Smooth muscle cell (in vitro differentiated cells): ENCODE measurements at regions not wholly inside any gene's neighbourhood (a gene's known extent, or its start where the extent isn't known, plus 50 kb on each side); places are given as distances from the start of the nearest gene placed in this dataset.

ENCODE experiments used
- DNase-seq: peaks from one replicate; lab custom pipeline; 2025; ENCODE audit not compliant: unreplicated experiment; lab: John Stamatoyannopoulos, UW
- H2AFZ ChIP-seq: fragments of 200-600 bp; sonication (generic); 2 replicates; pipeline ENCODE4 v1.6.0; 2016; ENCODE audit warnings: antibody characterized with exemption, low read depth, mild to moderate bottlenecking
- H3F3A ChIP-seq: fragments of 200-600 bp; sonication (generic); 2 replicates; pipeline ENCODE4 v1.6.0; 2017; ENCODE audit warnings: antibody characterized with exemption, low read depth
- H3K27ac ChIP-seq: fragments of 200-600 bp; sonication (generic); 2 replicates; pipeline ENCODE4 v1.5.1; 2016; ENCODE audit warnings: low read depth, mild to moderate bottlenecking
- H3K27me3 ChIP-seq: fragments of 200-600 bp; sonication (generic); 2 replicates; pipeline ENCODE4 v1.6.1; 2016; ENCODE audit warnings: low read depth, mild to moderate bottlenecking
- H3K36me3 ChIP-seq: fragments of 200-600 bp; sonication (generic); 2 replicates; pipeline ENCODE4 v1.5.1; 2016; ENCODE audit warnings: low read depth
- H3K4me1 ChIP-seq: fragments of 200-600 bp; sonication (generic); 2 replicates; pipeline ENCODE4 v1.5.1; 2016; ENCODE audit warnings: low read depth
- H3K4me2 ChIP-seq: fragments of 200-600 bp; sonication (generic); 2 replicates; pipeline ENCODE4 v1.6.0; 2016; ENCODE audit warnings: mild to moderate bottlenecking
- H3K4me3 ChIP-seq: fragments of 200-600 bp; sonication (generic); 2 replicates; pipeline ENCODE4 v1.5.1; 2016; ENCODE audit warnings: mild to moderate bottlenecking
- H3K79me2 ChIP-seq: fragments of 200-600 bp; sonication (generic); 2 replicates; pipeline ENCODE4 v1.6.0; 2016; ENCODE audit warnings: low read depth, mild to moderate bottlenecking
- H3K9ac ChIP-seq: fragments of 200-600 bp; sonication (generic); 2 replicates; pipeline ENCODE4 v1.6.0; 2016; ENCODE audit warnings: low read depth
- H3K9me3 ChIP-seq: fragments of 200-600 bp; sonication (generic); replicated peaks from 2 replicates; pipeline ENCODE4 v1.5.1; 2016; ENCODE audit warnings: low read depth
- H4K20me1 ChIP-seq: fragments of 200-600 bp; sonication (generic); 2 replicates; pipeline ENCODE4 v1.6.0; 2016; ENCODE audit warnings: low read depth
- WGBS: methylation state at CpG from one replicate; pipeline ENCODE4 v1.1.7; 2016; ENCODE audit warnings: low lambda C conversion rate; 5-methylcytosine and 5-hydroxymethylcytosine counted together
- TF ChIP-seq, protein P1 (sequence below): fragments of 200-600 bp; sonication (generic); IDR thresholded peaks from 2 replicates; pipeline ENCODE4 v1.5.1; 2017; ENCODE audit warnings: borderline replicate concordance, mild to moderate bottlenecking, antibody characterized with exemption; ENCODE audit not compliant: insufficient read depth, poor library complexity, severe bottlenecking

DNA sequence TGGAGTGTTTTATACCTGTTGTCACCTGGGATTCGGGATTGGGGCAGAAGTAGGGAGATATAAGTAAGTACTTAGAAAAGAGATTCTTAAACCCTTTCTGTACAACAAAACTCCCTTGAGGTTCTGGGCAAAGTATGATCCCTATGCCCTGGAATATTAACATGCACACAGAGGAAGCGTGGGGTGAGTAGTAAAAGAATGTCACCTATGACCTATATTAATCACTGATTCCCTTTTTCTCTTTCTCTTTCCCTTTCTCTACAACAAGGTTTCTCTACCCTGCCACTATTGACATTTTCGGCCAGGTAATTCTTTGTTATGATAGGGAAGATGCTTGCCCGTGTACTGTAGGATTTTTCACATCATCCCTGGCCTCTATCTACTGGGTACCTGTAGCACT lies 209.7 kb upstream of the PLET1 start:
- Histone ChIP-seq H2AFZ (no peak overlapping the region), H3K9ac (no peak overlapping the region), H3K36me3 (no peaks in the 10 kb centered on the region), H3K79me2 (no peaks in the 10 kb centered on the region), H3K27me3 (peaks cover 49% of the 10 kb centered on the region), H4K20me1 (no peaks in the 10 kb centered on the region), H3K27ac (no peak overlapping the region), H3K4me2 (no peak overlapping the region), H3F3A (no peaks in the 10 kb centered on the region), H3K4me1 (no peaks in the 10 kb centered on the region), H3K4me3 (no peak overlapping the region), H3K9me3 (no peaks in the 10 kb centered on the region)
- WGBS = 82% methylated on average over 4 of the region's 4 CpGs
- no peak for DNase-seq
- TF ChIP-seq, protein P1, sequence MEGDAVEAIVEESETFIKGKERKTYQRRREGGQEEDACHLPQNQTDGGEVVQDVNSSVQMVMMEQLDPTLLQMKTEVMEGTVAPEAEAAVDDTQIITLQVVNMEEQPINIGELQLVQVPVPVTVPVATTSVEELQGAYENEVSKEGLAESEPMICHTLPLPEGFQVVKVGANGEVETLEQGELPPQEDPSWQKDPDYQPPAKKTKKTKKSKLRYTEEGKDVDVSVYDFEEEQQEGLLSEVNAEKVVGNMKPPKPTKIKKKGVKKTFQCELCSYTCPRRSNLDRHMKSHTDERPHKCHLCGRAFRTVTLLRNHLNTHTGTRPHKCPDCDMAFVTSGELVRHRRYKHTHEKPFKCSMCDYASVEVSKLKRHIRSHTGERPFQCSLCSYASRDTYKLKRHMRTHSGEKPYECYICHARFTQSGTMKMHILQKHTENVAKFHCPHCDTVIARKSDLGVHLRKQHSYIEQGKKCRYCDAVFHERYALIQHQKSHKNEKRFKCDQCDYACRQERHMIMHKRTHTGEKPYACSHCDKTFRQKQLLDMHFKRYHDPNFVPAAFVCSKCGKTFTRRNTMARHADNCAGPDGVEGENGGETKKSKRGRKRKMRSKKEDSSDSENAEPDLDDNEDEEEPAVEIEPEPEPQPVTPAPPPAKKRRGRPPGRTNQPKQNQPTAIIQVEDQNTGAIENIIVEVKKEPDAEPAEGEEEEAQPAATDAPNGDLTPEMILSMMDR = no peak

DNA sequence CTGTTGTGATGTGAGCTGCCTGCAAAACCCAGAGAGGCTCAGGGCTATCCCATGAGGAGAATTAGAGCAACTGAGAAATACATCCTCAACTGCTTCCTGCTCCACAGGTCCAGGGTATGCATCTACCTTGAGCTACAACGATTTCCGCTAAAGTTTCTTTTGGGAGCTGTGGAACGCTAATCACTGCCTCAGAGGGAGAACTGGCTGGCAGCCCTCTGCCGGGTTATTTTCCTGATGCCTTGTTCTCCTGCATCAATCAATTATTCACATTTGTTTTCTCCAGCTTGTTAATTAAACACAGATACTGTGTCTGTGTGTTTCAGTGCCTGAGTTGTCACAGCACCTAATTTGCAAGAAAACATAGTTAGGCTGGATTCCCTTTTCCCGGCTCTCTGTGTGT lies 211.1 kb upstream of the PLET1 start:
- Histone ChIP-seq H3F3A (no peaks in the 10 kb centered on the region), H3K4me1 (no peaks in the 10 kb centered on the region), H3K4me2 (no peak overlapping the region), H3K9ac (no peak overlapping the region), H3K79me2 (no peaks in the 10 kb centered on the region), H3K27ac (no peak overlapping the region), H3K27me3 (peaks cover 62% of the 10 kb centered on the region), H2AFZ (no peak overlapping the region), H3K9me3 (no peaks in the 10 kb centered on the region), H3K36me3 (no peaks in the 10 kb centered on the region), H3K4me3 (no peak overlapping the region), H4K20me1 (no peaks in the 10 kb centered on the region)
- TF ChIP-seq, protein P1 = no peak
- 87% methylated on average over 5 of the region's 5 CpGs for WGBS
- no peak for DNase-seq

DNA sequence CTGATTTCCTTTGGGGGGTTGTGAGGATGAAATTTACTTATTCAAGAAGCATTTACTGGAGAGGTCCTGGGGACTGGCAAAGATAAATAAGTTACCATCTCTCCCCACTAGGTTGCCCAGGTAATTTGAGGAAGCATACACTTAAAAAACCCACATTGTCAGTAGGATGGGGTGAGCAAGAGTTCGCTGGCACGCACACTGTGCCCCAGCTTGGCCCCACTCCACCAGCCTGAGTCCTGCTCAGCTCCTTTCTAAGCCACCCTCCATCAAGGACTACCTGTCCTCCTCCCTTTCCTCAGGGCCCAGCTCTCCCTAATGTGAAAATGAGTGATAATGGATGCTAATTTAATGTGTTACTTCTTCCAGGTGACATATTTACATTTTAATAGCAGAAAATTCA lies 216.5 kb upstream of the PLET1 start:
- TF ChIP-seq, protein P1 = no peak
- 83% methylated on average over 2 of the region's 2 CpGs for WGBS

DNA sequence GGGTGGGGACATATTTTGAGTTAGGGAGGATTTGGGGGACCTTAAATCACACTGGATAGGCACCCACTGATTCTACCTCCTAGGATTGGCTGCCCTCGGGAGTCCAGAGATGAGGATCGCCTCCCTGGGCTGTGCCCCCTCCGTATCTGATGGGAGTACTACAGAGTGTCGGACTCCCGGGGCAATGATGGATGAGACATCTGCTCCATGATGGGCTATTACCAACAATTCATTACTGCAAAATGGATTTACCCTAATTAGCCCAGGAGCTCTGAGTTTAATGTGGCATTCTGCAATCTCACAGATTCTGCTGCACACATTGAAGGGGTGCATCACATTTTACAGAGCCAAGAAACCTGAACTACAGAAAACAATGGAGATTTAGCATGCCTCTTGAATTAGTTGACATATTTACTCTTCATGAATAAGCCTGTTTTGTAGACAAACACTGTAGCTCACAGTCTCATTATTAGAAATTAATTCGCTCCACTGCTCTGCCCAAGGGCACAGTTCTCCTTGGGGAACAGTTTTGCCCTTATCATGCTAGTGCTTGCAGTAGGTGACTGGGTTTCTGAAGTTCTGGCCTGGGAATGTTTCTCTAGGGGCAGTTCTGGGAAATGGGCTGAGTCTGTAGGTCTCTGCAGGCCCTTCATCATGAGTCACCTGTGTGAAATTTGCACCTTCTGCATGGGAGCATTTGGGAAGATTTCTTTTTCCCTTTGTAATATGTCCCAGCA lies 217.1 kb upstream of the PLET1 start:
- no peaks in the 10 kb centered on the region for H3K9me3 ChIP-seq
- 82% methylated on average over 6 of the region's 6 CpGs for WGBS
- no peaks in the 10 kb centered on the region for H3K4me1 ChIP-seq
- no peak overlapping the region for H2AFZ ChIP-seq
- H3K79me2 ChIP-seq = no peaks in the 10 kb centered on the region
- no peaks in the 10 kb centered on the region for H3F3A ChIP-seq
- H3K4me3 ChIP-seq = no peak overlapping the region
- no peak for DNase-seq
- H3K4me2 ChIP-seq = no peak overlapping the region
- no peak overlapping the region for H3K9ac ChIP-seq
- TF ChIP-seq, protein P1 = no peak
- no peaks in the 10 kb centered on the region for H3K36me3 ChIP-seq
- no peaks in the 10 kb centered on the region for H4K20me1 ChIP-seq
- no peak overlapping the region for H3K27ac ChIP-seq
- H3K27me3 ChIP-seq = peaks cover 61% of the 10 kb centered on the region

More for the DNA sequence above, 216.5 kb upstream of the PLET1 start:
- Histone ChIP-seq H3K9me3 (no peaks in the 10 kb centered on the region), H2AFZ (no peak overlapping the region), H3K27ac (no peak overlapping the region), H3K4me2 (no peak overlapping the region), H4K20me1 (no peaks in the 10 kb centered on the region), H3K36me3 (no peaks in the 10 kb centered on the region), H3K4me3 (no peak overlapping the region), H3K27me3 (peaks cover 67% of the 10 kb centered on the region), H3K9ac (no peak overlapping the region), H3F3A (no peaks in the 10 kb centered on the region), H3K4me1 (no peaks in the 10 kb centered on the region), H3K79me2 (no peaks in the 10 kb centered on the region)
- no peak for DNase-seq
